Heart left ventricle (tissue), 16 donors: ENCODE measurements at regions not wholly inside any gene's neighbourhood (a gene's known extent, or its start where the extent isn't known, plus 50 kb on each side); places are given as distances from the start of the nearest gene placed in this dataset.

Source experiments
- ATAC-seq, 4 donors: fragments of 200-7000 bp; cut with Tn5 transposase; one replicate each; pipeline ENCODE4 v1.9.1; 2020 to 2022; ENCODE audit warnings: moderate library complexity in 4 of 4, mild to moderate bottlenecking in 3 of 4, moderate number of reproducible peaks in 1 of 4
- DNase-seq, 5 donors: peaks; one replicate each; pipeline ENCODE4 v3.0.0-alpha.2; 2020
- H3K27ac ChIP-seq, 12 donors: fragments of 200-600 bp; sonication (generic) in 4 of 12; one replicate each; pipeline versions ENCODE4 v1.5.0 to v1.8.0; 2016 to 2022; ENCODE audit warnings: mild to moderate bottlenecking in 2 of 12
- H3K27me3 ChIP-seq, 9 donors: fragments of 200-600 bp; sonication (generic) in 2 of 9; one replicate each; pipeline versions ENCODE4 v1.5.1 to v1.8.0; 2016 to 2022; ENCODE audit warnings: mild to moderate bottlenecking in 3 of 9
- H3K36me3 ChIP-seq, 9 donors: fragments of 200-600 bp; sonication (generic) in 2 of 9; one replicate each; pipeline versions ENCODE4 v1.5.0 to v1.8.0; 2018 to 2022; ENCODE audit warnings: mild to moderate bottlenecking in 2 of 9
- H3K4me1 ChIP-seq, 12 donors: fragments of 200-600 bp; sonication (generic) in 4 of 12; one replicate each; pipeline versions ENCODE4 v1.5.0 to v1.8.0; 2016 to 2022; ENCODE audit warnings: mild to moderate bottlenecking in 3 of 12
- H3K4me3 ChIP-seq, 12 donors: fragments of 200-600 bp; sonication (generic) in 4 of 12; one replicate each; pipeline versions ENCODE4 v1.5.0 to v1.8.0; 2017 to 2022; ENCODE audit warnings: mild to moderate bottlenecking in 9 of 12, moderate library complexity in 4 of 12
- H3K9me3 ChIP-seq, 12 donors: fragments of 200-600 bp; sonication (generic) in 4 of 12; one replicate each; pipeline versions ENCODE4 v1.5.0 to v1.8.0; 2016 to 2022; ENCODE audit warnings: mild to moderate bottlenecking in 1 of 12
- POLR2A ChIP-seq, 2 donors: fragments of 450-650 bp; IDR thresholded peaks; one replicate each; pipeline ENCODE4 v1.6.1; 2017; ENCODE audit warnings: antibody characterized with exemption in 2 of 2, mild to moderate bottlenecking in 2 of 2, moderate library complexity in 2 of 2
- WGBS, 4 donors: extraction: QIAGEN DNeasy Blood & Tissue Kit in 2 of 4; methylation state at CpG; one replicate each; pipeline versions ENCODE4 v1.1.5 to v1.1.7; 2013 to 2018; 5-methylcytosine and 5-hydroxymethylcytosine counted together
- intact Hi-C, 10 donors: fragments of 100-400 bp; cut with DNase I; formaldehyde crosslinking; loops; one replicate each; pipeline versions ENCODE4 v1.11.1 to v1.14.2; 2022
- TF ChIP-seq, protein P1 (sequence below), 12 donors: fragments of 200-600 bp; sonication (generic) in 4 of 12; IDR thresholded peaks; one replicate each; pipeline versions ENCODE4 v1.5.0 to v1.8.0; 2018 to 2022; ENCODE audit warnings: antibody characterized with exemption in 12 of 12, mild to moderate bottlenecking in 5 of 12
- donor health status: ischemic (EF 13 %, LVEDD 7.1; RV severe dilation, severe dysfunction).
- donor health status: healthy with polysubstance abuse.
- donor health status: DM: no; HTN: yes; CAD: no.
- donor health status: DM: no; HTN: no; CAD: no.
- donor health status: ischemic (EF 25% LVEDD 6.9; RV normal size, moderate dysfunction).
- donor health status: ischemic (EF 25% LVEDD 5.7; RV mildly dilated, moderate dysfunction).
- donor health status: healthy.
- donor health status: DM: yes; HTN: yes; CAD: no.
- donor health status: ischemic (EF 35%, LVEDD 5.7; RV mildly dilated, moderate dysfunction).
- donor health status: nonischemic (EF 11% LVEDD 7.7; RV severe dilation, severe dysfunction).
- donor health status: DM: yes; HTN: yes; CAD: no.
- donor health status: PGD.
- donor health status: ischemic (EF 29% LVEDD 5.4; RV normal size, mild dysfunction).
- donor health status: nonischemic (EF 23%, LVEDD 6.1; RV moderate dilation, normal function).

DNA sequence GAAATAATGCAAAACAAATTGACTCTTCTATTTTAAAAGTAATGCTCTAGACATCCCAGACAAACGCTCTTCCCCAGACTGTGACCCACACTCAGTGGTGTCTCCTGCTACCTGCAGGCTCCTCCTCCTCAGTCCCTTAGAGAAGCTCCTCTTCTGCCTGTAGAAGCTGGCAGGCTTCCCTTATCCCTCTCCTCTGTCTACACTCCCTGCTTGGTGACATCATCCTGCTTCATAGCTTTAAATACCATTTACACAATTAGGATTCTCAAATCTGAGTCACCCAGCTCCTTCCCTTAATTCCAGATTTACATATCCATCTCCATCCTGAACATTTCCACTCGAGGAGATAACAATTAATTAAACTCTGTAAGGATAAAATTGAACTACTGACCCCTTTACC is 167.9 kb downstream of the FBXO15 start:
- intact Hi-C loops, result no loop called here
- Histone ChIP-seq H3K4me1 (no peaks in the 10 kb centered on the region), H3K27ac (no peak overlapping the region), H3K36me3 (no peaks in the 10 kb centered on the region), H3K4me3 (no peak overlapping the region), H3K27me3 (peaks cover 0 to 4% (median 0%) of the 10 kb centered on the region in 9 donors), H3K9me3 (no peaks in the 10 kb centered on the region)
- WGBS, 4 donors, result 41 to 69% (median 47%) methylated on average over 2 of the region's 2 CpGs
- DNase-seq, result no peak
- no peak for TF ChIP-seq POLR2A (IDR thresholded peaks at IDR 0.05)
- TF ChIP-seq, protein P1, sequence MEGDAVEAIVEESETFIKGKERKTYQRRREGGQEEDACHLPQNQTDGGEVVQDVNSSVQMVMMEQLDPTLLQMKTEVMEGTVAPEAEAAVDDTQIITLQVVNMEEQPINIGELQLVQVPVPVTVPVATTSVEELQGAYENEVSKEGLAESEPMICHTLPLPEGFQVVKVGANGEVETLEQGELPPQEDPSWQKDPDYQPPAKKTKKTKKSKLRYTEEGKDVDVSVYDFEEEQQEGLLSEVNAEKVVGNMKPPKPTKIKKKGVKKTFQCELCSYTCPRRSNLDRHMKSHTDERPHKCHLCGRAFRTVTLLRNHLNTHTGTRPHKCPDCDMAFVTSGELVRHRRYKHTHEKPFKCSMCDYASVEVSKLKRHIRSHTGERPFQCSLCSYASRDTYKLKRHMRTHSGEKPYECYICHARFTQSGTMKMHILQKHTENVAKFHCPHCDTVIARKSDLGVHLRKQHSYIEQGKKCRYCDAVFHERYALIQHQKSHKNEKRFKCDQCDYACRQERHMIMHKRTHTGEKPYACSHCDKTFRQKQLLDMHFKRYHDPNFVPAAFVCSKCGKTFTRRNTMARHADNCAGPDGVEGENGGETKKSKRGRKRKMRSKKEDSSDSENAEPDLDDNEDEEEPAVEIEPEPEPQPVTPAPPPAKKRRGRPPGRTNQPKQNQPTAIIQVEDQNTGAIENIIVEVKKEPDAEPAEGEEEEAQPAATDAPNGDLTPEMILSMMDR (IDR thresholded peaks at IDR 0.05), result no peak
- no peak for ATAC-seq

GRCh38 chr18:73976433-73976832 is 171.2 kb downstream of the FBXO15 start:
- TF ChIP-seq POLR2A (IDR thresholded peaks at IDR 0.05), result no peak
- TF ChIP-seq, protein P1 (IDR thresholded peaks at IDR 0.05), result no peak
- no peak for DNase-seq
- Histone ChIP-seq H3K9me3 (no peaks in the 10 kb centered on the region), H3K27ac (no peak overlapping the region), H3K36me3 (no peaks in the 10 kb centered on the region), H3K4me3 (no peak overlapping the region), H3K27me3 (no peaks in the 10 kb centered on the region), H3K4me1 (no peaks in the 10 kb centered on the region)
- WGBS, 4 donors, result 29 to 90% (median 74%) methylated on average over 3 of the region's 3 CpGs
- ATAC-seq, result no peak
- intact Hi-C loops, result no loop called here

GRCh38 chr18:73975266-73975665 is 172.4 kb downstream of the FBXO15 start:
- no peak for DNase-seq
- no peaks in the 10 kb centered on the region for H3K4me1 ChIP-seq
- intact Hi-C loops, result no loop called here
- no peak for TF ChIP-seq POLR2A (IDR thresholded peaks at IDR 0.05)
- TF ChIP-seq, protein P1 (IDR thresholded peaks at IDR 0.05), result no peak
- no peak overlapping the region for H3K4me3 ChIP-seq
- no peak overlapping the region for H3K27ac ChIP-seq
- 63 to 74% (median 70%) methylated on average over 7 of the region's 7 CpGs for WGBS, 4 donors
- no peaks in the 10 kb centered on the region for H3K27me3 ChIP-seq
- no peak for ATAC-seq
- no peaks in the 10 kb centered on the region for H3K36me3 ChIP-seq
- H3K9me3 ChIP-seq, result no peaks in the 10 kb centered on the region

GRCh38 chr18:73973972-73974371 is 173.7 kb downstream of the FBXO15 start:
- intact Hi-C loops, result no loop called here
- Histone ChIP-seq H3K4me1 (no peaks in the 10 kb centered on the region), H3K9me3 (no peaks in the 10 kb centered on the region), H3K27ac (no peak overlapping the region), H3K27me3 (no peaks in the 10 kb centered on the region), H3K4me3 (no peak overlapping the region), H3K36me3 (no peaks in the 10 kb centered on the region)
- ATAC-seq, result no peak
- DNase-seq, result no peak
- TF ChIP-seq, protein P1 (IDR thresholded peaks at IDR 0.05), result no peak
- no peak for TF ChIP-seq POLR2A (IDR thresholded peaks at IDR 0.05)
- 93 to 99% (median 98%) methylated on average over 4 of the region's 4 CpGs for WGBS, 4 donors
